GM06990 (cell line): ENCODE measurements at regions not wholly inside any gene's neighbourhood (a gene's known extent, or its start where the extent isn't known, plus 50 kb on each side); places are given as distances from the start of the nearest gene placed in this dataset.

Source experiments
- DNase-seq: peaks from one replicate; pipeline ENCODE4 v3.0.0-alpha.2; 2011; ENCODE audit not compliant: insufficient read length; ENCODE audit errors: extremely low read depth
- H3K27me3 ChIP-seq: replicated peaks from 2 replicates; pipeline ENCODE4 v1.6.0; 2011; ENCODE audit warnings: low read length; ENCODE audit not compliant: control insufficient read depth, insufficient read depth
- H3K36me3 ChIP-seq: 2 replicates; pipeline ENCODE4 v1.5.1; 2011; ENCODE audit warnings: low read length; ENCODE audit not compliant: control insufficient read depth, insufficient read depth
- H3K4me3 ChIP-seq: replicated peaks from 2 replicates; pipeline ENCODE4 v1.5.1; 2011; ENCODE audit warnings: low read depth, mild to moderate bottlenecking, control low read depth, low read length
- CTCF ChIP-seq: IDR thresholded peaks from 2 replicates; pipeline ENCODE4 v1.5.1; 2011; ENCODE audit warnings: low read length, control low read depth, mild to moderate bottlenecking, inconsistent platforms; ENCODE audit not compliant: insufficient read depth, poor library complexity, severe bottlenecking

- Histone ChIP-seq H3K27me3 (no peaks in the 10 kb centered on the region; the same call in 1 of the 2 replicates), H3K36me3 (no peaks in the 10 kb centered on the region), H3K4me3 (no peak overlapping the region)
- no peak for TF ChIP-seq CTCF
- no peak for DNase-seq
These were observed 318.5 kb downstream of the CDK5RAP2 start for GRCh38 chr9:120261419-120261818.

GRCh38 chr9:120259100-120259499 lies 320.9 kb downstream of the CDK5RAP2 start:
- no peak for DNase-seq
- no peaks in the 10 kb centered on the region for H3K36me3 ChIP-seq
- no peaks in the 10 kb centered on the region; the same call in 1 of the 2 replicates for H3K27me3 ChIP-seq
- TF ChIP-seq CTCF = no peak
- H3K4me3 ChIP-seq = no peak overlapping the region

- no peaks in the 10 kb centered on the region for H3K36me3 ChIP-seq
- no peak overlapping the region for H3K4me3 ChIP-seq
- TF ChIP-seq CTCF = no peak
- DNase-seq = no peak
- H3K27me3 ChIP-seq = no peaks in the 10 kb centered on the region; the same call in 1 of the 2 replicates
These were observed 321.9 kb downstream of the CDK5RAP2 start for GRCh38 chr9:120258096-120258495.

GRCh38 chr9:120257483-120257882 lies 322.5 kb downstream of the CDK5RAP2 start:
- TF ChIP-seq CTCF = no peak
- DNase-seq = no peak
- Histone ChIP-seq H3K36me3 (no peaks in the 10 kb centered on the region), H3K27me3 (no peaks in the 10 kb centered on the region; the same call in 1 of the 2 replicates), H3K4me3 (no peak overlapping the region)

- Histone ChIP-seq H3K27me3 (no peaks in the 10 kb centered on the region), H3K36me3 (no peaks in the 10 kb centered on the region), H3K4me3 (no peak overlapping the region)
- TF ChIP-seq CTCF = no peak
- no peak for DNase-seq
These were observed 323.8 kb downstream of the CDK5RAP2 start for GRCh38 chr9:120256146-120256545.

GRCh38 chr9:120252248-120252647 lies 327.7 kb downstream of the CDK5RAP2 start:
- H3K36me3 ChIP-seq = no peaks in the 10 kb centered on the region
- H3K4me3 ChIP-seq = no peak overlapping the region
- H3K27me3 ChIP-seq = no peaks in the 10 kb centered on the region; the same call in 1 of the 2 replicates
- no peak for DNase-seq
- TF ChIP-seq CTCF = no peak
